ENCODE measurements at regions not wholly inside any gene's neighbourhood (a gene's known extent, or its start where the extent isn't known, plus 50 kb on each side); places are given as distances from the start of the nearest gene placed in this dataset.

DNA sequence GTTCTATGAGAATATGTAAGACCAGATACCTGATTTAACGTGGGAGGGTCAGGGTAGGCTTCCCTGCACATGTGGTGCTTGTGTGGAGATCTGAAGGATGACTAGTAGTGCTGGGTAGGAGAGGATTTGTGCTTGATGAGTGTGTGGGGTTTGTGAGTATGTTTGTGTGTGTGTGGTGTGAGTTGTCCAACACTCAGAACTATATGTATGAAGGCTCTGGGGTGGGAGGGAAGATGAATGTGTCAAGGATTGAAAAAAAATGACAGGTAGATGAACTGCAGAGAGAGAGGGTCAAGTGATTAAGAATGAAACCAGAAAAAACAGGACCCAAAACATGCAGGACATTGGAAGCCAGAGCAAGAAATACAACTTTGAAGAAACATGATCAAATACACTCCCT is 154.6 kb upstream of the NR3C1 start:
- TF ChIP-seq EZH2 (IDR thresholded peaks at IDR 0.05; ENCODE audit: low read depth) = no peak
- no peak for TF ChIP-seq CTCF (conservative IDR thresholded peaks at IDR 0.05)

Measured in PC-9 (cell line).